SK-N-SH (cell line): ENCODE measurements at regions not wholly inside any gene's neighbourhood (a gene's known extent, or its start where the extent isn't known, plus 50 kb on each side); places are given as distances from the start of the nearest gene placed in this dataset.

Experiments
- CTCF ChIA-PET: fragments of 300-600, 350-600 bp; formaldehyde crosslinking; extraction: SDS; loops from one replicate; lab custom pipeline; 2021; lab: Yijun Ruan, JAX
- POLR2A ChIA-PET: fragments of 350-600 bp; sonication (Branson Sonifier 250); formaldehyde crosslinking; extraction: SDS; loops from one replicate; lab custom pipeline; 2020; ENCODE audit warnings: antibody characterized with exemption, inconsistent platforms; lab: Yijun Ruan, JAX
- DNase-seq: peaks from one replicate; pipeline ENCODE4 v3.0.0; 2012
- H2AFZ ChIP-seq: fragments of 200-600 bp; sonication (generic); 2 replicates; pipeline ENCODE4 v1.8.1; 2016; ENCODE audit warnings: antibody characterized with exemption, mild to moderate bottlenecking, low read depth
- H3F3A ChIP-seq: fragments of 200-600 bp; sonication (generic); replicated peaks from 2 replicates; pipeline ENCODE3; 2016; ENCODE audit warnings: antibody characterized with exemption, mild to moderate bottlenecking; ENCODE audit not compliant: insufficient read depth
- H3K27ac ChIP-seq, 2 experiments: fragments of 200-500 bp in 1 of 2; fragments of 200-600 bp in 1 of 2; sonication (Bioruptor generic) in 1 of 2; sonication (generic), shearing (Covaris generic) in 1 of 2; 2 replicates each; pipeline versions ENCODE4 v1.5.1 to v1.6.1; 2014 to 2016; ENCODE audit warnings: low read depth in 2 of 2, inconsistent platforms in 1 of 2, low read length in 1 of 2, mild to moderate bottlenecking in 1 of 2, mixed read lengths in 1 of 2
- H3K27me3 ChIP-seq: fragments of 200-600 bp; sonication (generic), shearing (Covaris generic); 2 replicates; pipeline ENCODE4 v1.6.1; 2016; ENCODE audit warnings: mixed run types; ENCODE audit not compliant: insufficient read depth
- H3K36me3 ChIP-seq, 2 experiments: fragments of 200-500 bp in 1 of 2; fragments of 200-600 bp in 1 of 2; sonication (Bioruptor generic) in 1 of 2; sonication (generic) in 1 of 2; replicated peaks in 1 of 2; 2 replicates each; pipeline versions ENCODE3 to v1.5.1; 2014 to 2016; ENCODE audit warnings: low read length in 1 of 2, mild to moderate bottlenecking in 1 of 2; ENCODE audit not compliant: insufficient read depth in 2 of 2, control insufficient read depth in 1 of 2
- H3K4me1 ChIP-seq, 2 experiments: fragments of 200-500 bp in 1 of 2; fragments of 200-600 bp in 1 of 2; sonication (Bioruptor generic) in 1 of 2; sonication (generic), shearing (Covaris generic) in 1 of 2; 2 replicates each; pipeline versions ENCODE4 v1.5.1 to v1.6.1; 2014 to 2016; ENCODE audit warnings: low read depth in 1 of 2, low read length in 1 of 2, mixed run types in 1 of 2; ENCODE audit not compliant: insufficient read depth in 2 of 2, control insufficient read depth in 1 of 2
- H3K4me2 ChIP-seq: fragments of 200-600 bp; sonication (generic), shearing (Covaris generic); 2 replicates; pipeline ENCODE4 v1.6.1; 2017; ENCODE audit warnings: mixed run types
- H3K4me3 ChIP-seq, 2 experiments: fragments of 200-500 bp in 1 of 2; fragments of 200-600 bp in 1 of 2; sonication (Bioruptor generic) in 1 of 2; sonication (generic), shearing (Covaris generic) in 1 of 2; 2 replicates each; pipeline versions ENCODE4 v1.5.1 to v1.8.1; 2014 to 2016; ENCODE audit warnings: low read depth in 2 of 2, inconsistent platforms in 1 of 2, low read length in 1 of 2, mild to moderate bottlenecking in 1 of 2, mixed read lengths in 1 of 2, moderate library complexity in 1 of 2
- H3K79me2 ChIP-seq: fragments of 200-600 bp; sonication (generic); 2 replicates; pipeline ENCODE4 v1.8.1; 2017; ENCODE audit warnings: mild to moderate bottlenecking; ENCODE audit not compliant: insufficient read depth
- H3K9ac ChIP-seq: fragments of 200-600 bp; sonication (generic); 2 replicates; pipeline ENCODE4 v1.6.1; 2017; ENCODE audit warnings: mixed run types
- H3K9me2 ChIP-seq: fragments of 200-600 bp; sonication (generic); 2 replicates; pipeline ENCODE4 v1.6.1; 2017; ENCODE audit warnings: mixed run types
- H3K9me3 ChIP-seq: fragments of 200-600 bp; sonication (generic); 2 replicates; pipeline ENCODE4 v1.6.1; 2017; ENCODE audit warnings: mixed run types, mild to moderate bottlenecking, moderate library complexity
- H4K20me1 ChIP-seq: fragments of 200-600 bp; sonication (generic); 2 replicates; pipeline ENCODE4 v1.6.1; 2017; ENCODE audit warnings: mild to moderate bottlenecking, mixed run types; ENCODE audit not compliant: insufficient read depth
- CHD2 ChIP-seq: fragments of 150-350 bp; IDR thresholded peaks from 2 replicates; pipeline ENCODE4 v1.6.1; 2018; ENCODE audit warnings: low read length; ENCODE audit not compliant: partially characterized antibody
- ELF1 ChIP-seq: IDR thresholded peaks from 2 replicates; pipeline ENCODE4 v1.4.0; 2012
- EZH2phosphoT487 ChIP-seq: fragments of 200-600 bp; sonication (generic); IDR thresholded peaks from 2 replicates; pipeline ENCODE4 v1.6.1; 2017; ENCODE audit warnings: low read depth, mixed run types, mild to moderate bottlenecking, antibody characterized with exemption, moderate library complexity, borderline replicate concordance
- GABPA ChIP-seq: IDR thresholded peaks from 2 replicates; pipeline ENCODE4 v1.4.0; 2012; ENCODE audit warnings: low read depth, mild to moderate bottlenecking
- GATA2 ChIP-seq: sonication (generic); formaldehyde crosslinking; IDR thresholded peaks from 2 replicates; pipeline ENCODE4 v1.5.0; 2020; ENCODE audit warnings: mild to moderate bottlenecking, missing genetic modification reagents
- MEF2A ChIP-seq: IDR thresholded peaks from 2 replicates; pipeline ENCODE4 v1.4.0; 2012; ENCODE audit warnings: low read depth, borderline replicate concordance
- NFIC ChIP-seq: IDR thresholded peaks from 2 replicates; pipeline ENCODE4 v1.4.0; 2012; ENCODE audit warnings: borderline replicate concordance
- POLR2AphosphoS5 ChIP-seq: IDR thresholded peaks from 2 replicates; pipeline ENCODE4 v1.6.1; 2012; ENCODE audit warnings: low read depth, low read length
- RAD21 ChIP-seq: IDR thresholded peaks from 2 replicates; pipeline ENCODE4 v1.6.1; 2012; ENCODE audit warnings: mild to moderate bottlenecking, low read length
- RFX5 ChIP-seq: IDR thresholded peaks from 2 replicates; pipeline ENCODE4 v1.6.1; 2012; ENCODE audit warnings: mild to moderate bottlenecking, improper control_type of control experiment, low read length
- SIN3A ChIP-seq: IDR thresholded peaks from 2 replicates; pipeline ENCODE4 v1.6.1; 2012; ENCODE audit warnings: low read depth, mild to moderate bottlenecking, low read length, moderate library complexity, borderline replicate concordance
- TAF1 ChIP-seq: IDR thresholded peaks from 2 replicates; pipeline ENCODE4 v1.6.1; 2012; ENCODE audit warnings: low read depth, mild to moderate bottlenecking, low read length, moderate library complexity, borderline replicate concordance
- TCF12 ChIP-seq: IDR thresholded peaks from 2 replicates; pipeline ENCODE4 v1.4.0; 2012
- TEAD4 ChIP-seq: IDR thresholded peaks from 2 replicates; pipeline ENCODE4 v1.4.0; 2012; ENCODE audit warnings: mild to moderate bottlenecking, borderline replicate concordance; ENCODE audit not compliant: insufficient read depth
- YY1 ChIP-seq: IDR thresholded peaks from 2 replicates; pipeline ENCODE4 v1.4.0; 2012; ENCODE audit warnings: low read depth, mild to moderate bottlenecking
- WGBS: methylation state at CpG from one replicate; pipeline ENCODE4 v1.1.6; 2017; ENCODE audit warnings: low lambda C conversion rate; 5-methylcytosine and 5-hydroxymethylcytosine counted together
- TF ChIP-seq, protein P1 (sequence below): fragments of 150-350 bp; IDR thresholded peaks from 2 replicates; pipeline ENCODE4 v1.6.1; 2016; ENCODE audit warnings: mild to moderate bottlenecking, low read depth, low read length
- TF ChIP-seq, protein P2 (sequence below): IDR thresholded peaks from 2 replicates; pipeline ENCODE4 v1.4.0; 2012; ENCODE audit warnings: low read depth
- TF ChIP-seq, protein P3 (sequence below): IDR thresholded peaks from 2 replicates; pipeline ENCODE4 v1.4.0; 2012; ENCODE audit warnings: low read depth, borderline replicate concordance
- TF ChIP-seq, protein P4 (sequence below): fragments of 150-350 bp; IDR thresholded peaks from 2 replicates; pipeline ENCODE4 v1.6.1; 2017; ENCODE audit warnings: antibody characterized with exemption, low read length, low read depth, borderline replicate concordance
- TF ChIP-seq, protein P5 (sequence below): IDR thresholded peaks from 2 replicates; pipeline ENCODE4; 2012
- TF ChIP-seq, protein P6 (sequence below): IDR thresholded peaks from 2 replicates; pipeline ENCODE4 v1.4.0; 2012; ENCODE audit warnings: low read depth, borderline replicate concordance

DNA sequence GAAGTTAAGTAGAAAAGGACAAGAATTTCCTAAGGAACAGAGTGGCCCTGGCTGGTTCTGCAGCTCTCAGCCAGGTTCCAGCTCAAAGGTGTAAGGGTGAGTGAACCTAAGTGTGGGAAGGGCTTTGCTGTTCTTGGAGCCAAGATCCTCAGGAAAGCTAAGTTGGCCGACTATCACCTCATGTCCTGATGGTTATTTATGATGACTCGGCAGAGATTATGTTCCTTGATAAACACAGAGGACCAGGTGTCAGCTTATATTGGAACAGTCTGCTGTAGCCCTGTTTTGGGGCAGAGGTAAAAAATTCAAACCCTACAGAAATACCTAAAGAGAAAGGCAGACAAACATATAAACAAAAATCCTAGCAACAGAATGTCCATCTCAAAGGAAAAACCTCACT lies 128.5 kb downstream of the TBX3 start:
- H2AFZ ChIP-seq: no peak overlapping the region
- H3K79me2 ChIP-seq: no peaks in the 10 kb centered on the region
- no peaks in the 10 kb centered on the region for H3K9me3 ChIP-seq
- H3K4me1 ChIP-seq: no peaks in the 10 kb centered on the region
- TF ChIP-seq SIN3A (no peak), NFIC (no peak), ELF1 (no peak), GATA2 (CRISPR knock-in tag) (no peak), RAD21 (no peak)
- TF ChIP-seq, protein P1, sequence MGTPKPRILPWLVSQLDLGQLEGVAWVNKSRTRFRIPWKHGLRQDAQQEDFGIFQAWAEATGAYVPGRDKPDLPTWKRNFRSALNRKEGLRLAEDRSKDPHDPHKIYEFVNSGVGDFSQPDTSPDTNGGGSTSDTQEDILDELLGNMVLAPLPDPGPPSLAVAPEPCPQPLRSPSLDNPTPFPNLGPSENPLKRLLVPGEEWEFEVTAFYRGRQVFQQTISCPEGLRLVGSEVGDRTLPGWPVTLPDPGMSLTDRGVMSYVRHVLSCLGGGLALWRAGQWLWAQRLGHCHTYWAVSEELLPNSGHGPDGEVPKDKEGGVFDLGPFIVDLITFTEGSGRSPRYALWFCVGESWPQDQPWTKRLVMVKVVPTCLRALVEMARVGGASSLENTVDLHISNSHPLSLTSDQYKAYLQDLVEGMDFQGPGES: no peak
- TF ChIP-seq, protein P2, sequence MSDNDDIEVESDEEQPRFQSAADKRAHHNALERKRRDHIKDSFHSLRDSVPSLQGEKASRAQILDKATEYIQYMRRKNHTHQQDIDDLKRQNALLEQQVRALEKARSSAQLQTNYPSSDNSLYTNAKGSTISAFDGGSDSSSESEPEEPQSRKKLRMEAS: no peak
- TF ChIP-seq, protein P3, sequence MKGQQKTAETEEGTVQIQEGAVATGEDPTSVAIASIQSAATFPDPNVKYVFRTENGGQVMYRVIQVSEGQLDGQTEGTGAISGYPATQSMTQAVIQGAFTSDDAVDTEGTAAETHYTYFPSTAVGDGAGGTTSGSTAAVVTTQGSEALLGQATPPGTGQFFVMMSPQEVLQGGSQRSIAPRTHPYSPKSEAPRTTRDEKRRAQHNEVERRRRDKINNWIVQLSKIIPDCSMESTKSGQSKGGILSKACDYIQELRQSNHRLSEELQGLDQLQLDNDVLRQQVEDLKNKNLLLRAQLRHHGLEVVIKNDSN: no peak
- no peaks in the 10 kb centered on the region for H3F3A ChIP-seq
- no peaks in the 10 kb centered on the region for H3K36me3 ChIP-seq
- ChIA-PET POLR2A (no interaction called here), CTCF (no interaction called here)
- H3K4me3 ChIP-seq: no peak overlapping the region
- no peak overlapping the region for H3K4me2 ChIP-seq
- no peak overlapping the region for H3K27ac ChIP-seq
- H3K9me2 ChIP-seq: no peaks in the 10 kb centered on the region
- H4K20me1 ChIP-seq: no peaks in the 10 kb centered on the region
- no peak overlapping the region for H3K9ac ChIP-seq
- DNase-seq: no peak
- H3K27me3 ChIP-seq: peaks cover 5% of the 10 kb centered on the region; the same call in 1 of the 2 replicates
- 5% methylated on average over 2 of the region's 2 CpGs for WGBS

DNA sequence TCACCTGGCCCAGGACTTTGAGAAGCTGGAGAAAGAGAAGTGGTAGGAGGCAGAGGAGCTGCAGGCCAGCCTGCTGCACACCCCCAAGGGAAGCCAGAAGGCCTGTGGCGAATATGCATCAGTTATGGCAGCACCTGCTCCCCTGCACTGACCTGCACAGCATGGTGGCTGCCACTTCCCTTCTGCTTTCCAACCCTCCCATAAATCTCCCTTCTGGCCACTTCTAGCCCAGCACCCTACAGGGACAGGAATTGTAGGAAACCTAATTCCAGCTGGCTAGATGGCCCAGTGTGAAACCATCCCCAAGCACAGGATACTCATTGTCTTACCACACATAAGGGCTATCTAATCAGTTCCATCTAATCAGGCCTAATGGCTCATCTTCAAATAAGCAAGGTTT lies 136.3 kb downstream of the TBX3 start:
- no peaks in the 10 kb centered on the region for H3K9me3 ChIP-seq
- H3K27ac ChIP-seq: no peak overlapping the region
- no peak overlapping the region for H2AFZ ChIP-seq
- H3K9ac ChIP-seq: no peak overlapping the region
- no peaks in the 10 kb centered on the region for H4K20me1 ChIP-seq
- no peaks in the 10 kb centered on the region for H3K4me1 ChIP-seq
- H3K27me3 ChIP-seq: no peaks in the 10 kb centered on the region
- H3K4me2 ChIP-seq: no peak overlapping the region
- no peaks in the 10 kb centered on the region for H3F3A ChIP-seq
- no peak for DNase-seq
- ChIA-PET POLR2A (interaction anchor here (0.7 kb wide), 1 partner anchor 51 kb away, joined by 4 read pairs; no protein-coding TSS in a partner anchor), CTCF (no interaction called here)
- H3K4me3 ChIP-seq: no peak overlapping the region
- no peaks in the 10 kb centered on the region for H3K79me2 ChIP-seq
- no peaks in the 10 kb centered on the region for H3K9me2 ChIP-seq
- 14% methylated on average over 1 of the region's 1 CpG for WGBS
- no peaks in the 10 kb centered on the region for H3K36me3 ChIP-seq
- TF ChIP-seq YY1 (no peak), EZH2phosphoT487 (no peak), TCF12 (no peak), GABPA (no peak), MEF2A (no peak), RFX5 (no peak), CHD2 (no peak), TAF1 (no peak), TEAD4 (no peak), POLR2AphosphoS5 (no peak), SIN3A (no peak)
- TF ChIP-seq, protein P4, sequence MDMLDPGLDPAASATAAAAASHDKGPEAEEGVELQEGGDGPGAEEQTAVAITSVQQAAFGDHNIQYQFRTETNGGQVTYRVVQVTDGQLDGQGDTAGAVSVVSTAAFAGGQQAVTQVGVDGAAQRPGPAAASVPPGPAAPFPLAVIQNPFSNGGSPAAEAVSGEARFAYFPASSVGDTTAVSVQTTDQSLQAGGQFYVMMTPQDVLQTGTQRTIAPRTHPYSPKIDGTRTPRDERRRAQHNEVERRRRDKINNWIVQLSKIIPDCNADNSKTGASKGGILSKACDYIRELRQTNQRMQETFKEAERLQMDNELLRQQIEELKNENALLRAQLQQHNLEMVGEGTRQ: no peak
- TF ChIP-seq, protein P3: no peak
- TF ChIP-seq, protein P1: no peak
- TF ChIP-seq, protein P5, sequence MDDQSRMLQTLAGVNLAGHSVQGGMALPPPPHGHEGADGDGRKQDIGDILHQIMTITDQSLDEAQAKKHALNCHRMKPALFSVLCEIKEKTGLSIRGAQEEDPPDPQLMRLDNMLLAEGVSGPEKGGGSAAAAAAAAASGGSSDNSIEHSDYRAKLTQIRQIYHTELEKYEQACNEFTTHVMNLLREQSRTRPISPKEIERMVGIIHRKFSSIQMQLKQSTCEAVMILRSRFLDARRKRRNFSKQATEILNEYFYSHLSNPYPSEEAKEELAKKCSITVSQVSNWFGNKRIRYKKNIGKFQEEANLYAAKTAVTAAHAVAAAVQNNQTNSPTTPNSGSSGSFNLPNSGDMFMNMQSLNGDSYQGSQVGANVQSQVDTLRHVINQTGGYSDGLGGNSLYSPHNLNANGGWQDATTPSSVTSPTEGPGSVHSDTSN: no peak
- TF ChIP-seq, protein P6, sequence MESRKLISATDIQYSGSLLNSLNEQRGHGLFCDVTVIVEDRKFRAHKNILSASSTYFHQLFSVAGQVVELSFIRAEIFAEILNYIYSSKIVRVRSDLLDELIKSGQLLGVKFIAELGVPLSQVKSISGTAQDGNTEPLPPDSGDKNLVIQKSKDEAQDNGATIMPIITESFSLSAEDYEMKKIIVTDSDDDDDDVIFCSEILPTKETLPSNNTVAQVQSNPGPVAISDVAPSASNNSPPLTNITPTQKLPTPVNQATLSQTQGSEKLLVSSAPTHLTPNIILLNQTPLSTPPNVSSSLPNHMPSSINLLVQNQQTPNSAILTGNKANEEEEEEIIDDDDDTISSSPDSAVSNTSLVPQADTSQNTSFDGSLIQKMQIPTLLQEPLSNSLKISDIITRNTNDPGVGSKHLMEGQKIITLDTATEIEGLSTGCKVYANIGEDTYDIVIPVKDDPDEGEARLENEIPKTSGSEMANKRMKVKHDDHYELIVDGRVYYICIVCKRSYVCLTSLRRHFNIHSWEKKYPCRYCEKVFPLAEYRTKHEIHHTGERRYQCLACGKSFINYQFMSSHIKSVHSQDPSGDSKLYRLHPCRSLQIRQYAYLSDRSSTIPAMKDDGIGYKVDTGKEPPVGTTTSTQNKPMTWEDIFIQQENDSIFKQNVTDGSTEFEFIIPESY: no peak
